OCI-LY7 (cell line): ENCODE measurements at regions not wholly inside any gene's neighbourhood (a gene's known extent, or its start where the extent isn't known, plus 50 kb on each side); places are given as distances from the start of the nearest gene placed in this dataset.

Experiments used
- EZH2phosphoT487 ChIP-seq: fragments of 200-600 bp; sonication (generic); IDR thresholded peaks from 2 replicates; pipeline ENCODE4 v1.6.1; 2018; ENCODE audit warnings: low read depth, borderline replicate concordance, mild to moderate bottlenecking, mixed run types, antibody characterized with exemption, low read length, moderate library complexity, mixed read lengths
- TF ChIP-seq, protein P1 (sequence below): fragments of 200-600 bp; sonication (generic); conservative IDR thresholded peaks from 2 replicates; pipeline ENCODE4 v1.5.1; 2014; ENCODE audit warnings: mild to moderate bottlenecking, antibody characterized with exemption, low read length, moderate library complexity, mixed read lengths

DNA sequence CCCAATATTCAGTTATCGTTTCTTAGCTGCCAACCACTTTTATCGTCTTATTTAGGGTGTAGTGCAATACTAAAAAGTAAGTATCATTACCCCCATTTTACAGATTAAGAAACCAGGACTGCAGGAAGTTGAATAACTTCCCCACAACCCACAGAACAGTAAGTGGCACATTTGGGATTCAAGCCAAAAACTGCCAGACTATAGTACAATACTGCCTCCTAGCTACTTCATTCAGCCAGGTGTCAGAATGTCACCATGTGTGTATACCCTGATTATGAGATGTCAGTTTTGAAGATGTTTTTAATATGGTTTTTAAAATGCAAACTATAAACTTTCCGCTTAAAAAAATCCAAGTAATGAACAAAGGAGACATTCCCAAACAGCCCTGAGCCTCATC, 74.2 kb upstream of the PROK2 start:
- TF ChIP-seq, protein P1, sequence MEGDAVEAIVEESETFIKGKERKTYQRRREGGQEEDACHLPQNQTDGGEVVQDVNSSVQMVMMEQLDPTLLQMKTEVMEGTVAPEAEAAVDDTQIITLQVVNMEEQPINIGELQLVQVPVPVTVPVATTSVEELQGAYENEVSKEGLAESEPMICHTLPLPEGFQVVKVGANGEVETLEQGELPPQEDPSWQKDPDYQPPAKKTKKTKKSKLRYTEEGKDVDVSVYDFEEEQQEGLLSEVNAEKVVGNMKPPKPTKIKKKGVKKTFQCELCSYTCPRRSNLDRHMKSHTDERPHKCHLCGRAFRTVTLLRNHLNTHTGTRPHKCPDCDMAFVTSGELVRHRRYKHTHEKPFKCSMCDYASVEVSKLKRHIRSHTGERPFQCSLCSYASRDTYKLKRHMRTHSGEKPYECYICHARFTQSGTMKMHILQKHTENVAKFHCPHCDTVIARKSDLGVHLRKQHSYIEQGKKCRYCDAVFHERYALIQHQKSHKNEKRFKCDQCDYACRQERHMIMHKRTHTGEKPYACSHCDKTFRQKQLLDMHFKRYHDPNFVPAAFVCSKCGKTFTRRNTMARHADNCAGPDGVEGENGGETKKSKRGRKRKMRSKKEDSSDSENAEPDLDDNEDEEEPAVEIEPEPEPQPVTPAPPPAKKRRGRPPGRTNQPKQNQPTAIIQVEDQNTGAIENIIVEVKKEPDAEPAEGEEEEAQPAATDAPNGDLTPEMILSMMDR = peak; percentile 68
- no peak for TF ChIP-seq EZH2phosphoT487
